ENCODE measurements at regions not wholly inside any gene's neighbourhood (a gene's known extent, or its start where the extent isn't known, plus 50 kb on each side); places are given as distances from the start of the nearest gene placed in this dataset.

- TF ChIP-seq CTCF (conservative IDR thresholded peaks at IDR 0.05; ENCODE audit: low read depth, low read length) (no peak), EZH2 (IDR thresholded peaks at IDR 0.05; ENCODE audit: borderline replicate concordance, low read depth, low read length, poor library complexity, severe bottlenecking) (no peak)
- peaks cover 14% of the 10 kb centered on the region for H3K9me3 ChIP-seq (ENCODE audit: low read depth, low read length, poor library complexity, severe bottlenecking)
- no peak for DNase-seq (ENCODE audit: low spot score)
- intact Hi-C loops (cut with micrococcal nuclease; ENCODE audit: unreplicated experiment) = no loop called here
- no peak overlapping the region for H3K4me3 ChIP-seq (ENCODE audit: low read depth, low read length, poor library complexity, severe bottlenecking)
- H3K27me3 ChIP-seq (replicated peaks; ENCODE audit: insufficient read depth, low read depth, low read length, poor library complexity) = no peaks in the 10 kb centered on the region
- no TSS peak for BruUV-seq (replicated peaks)
- no peaks in the 10 kb centered on the region for H3K36me3 ChIP-seq (ENCODE audit: insufficient read depth, low read length, poor library complexity, severe bottlenecking)
- peaks cover 20% of the 10 kb centered on the region for H3K4me1 ChIP-seq (ENCODE audit: insufficient read depth, low read length, poor library complexity, severe bottlenecking)
- H3K27ac ChIP-seq (ENCODE audit: low read depth, low read length, poor library complexity, severe bottlenecking) = no peak overlapping the region
- CTCF ChIA-PET = no interaction called here
- POLR2A ChIA-PET (ENCODE audit: low non-redundant PET) = no interaction called here
These were observed 141.9 kb upstream of the RBMS1 start for GRCh38 chr2:160635488-160635887.

GRCh38 chr2:160639472-160639871 lies 145.9 kb upstream of the RBMS1 start:
- CTCF ChIA-PET = no interaction called here
- TF ChIP-seq CTCF (conservative IDR thresholded peaks at IDR 0.05; ENCODE audit: low read depth, low read length) (no peak), EZH2 (IDR thresholded peaks at IDR 0.05; ENCODE audit: borderline replicate concordance, low read depth, low read length, poor library complexity, severe bottlenecking) (no peak)

GRCh38 chr2:160646684-160647444 lies 153.3 kb upstream of the RBMS1 start:
- DNase-seq (ENCODE audit: low spot score) = no peak
- no TSS peak for BruUV-seq (replicated peaks)
- ChIA-PET CTCF (no interaction called here), POLR2A (ENCODE audit: low non-redundant PET) (interaction anchor here (0.7 kb wide), 1 partner anchor 45 kb away, joined by 3 read pairs; no protein-coding TSS in a partner anchor)
- Histone ChIP-seq H3K9me3 (ENCODE audit: low read depth, low read length, poor library complexity, severe bottlenecking) (no peaks in the 10 kb centered on the region), H3K36me3 (ENCODE audit: insufficient read depth, low read length, poor library complexity, severe bottlenecking) (no peaks in the 10 kb centered on the region), H3K27me3 (replicated peaks; ENCODE audit: insufficient read depth, low read depth, low read length, poor library complexity) (no peaks in the 10 kb centered on the region), H3K4me1 (ENCODE audit: insufficient read depth, low read length, poor library complexity, severe bottlenecking) (no peaks in the 10 kb centered on the region), H3K27ac (ENCODE audit: low read depth, low read length, poor library complexity, severe bottlenecking) (no peak overlapping the region), H3K4me3 (ENCODE audit: low read depth, low read length, poor library complexity, severe bottlenecking) (no peak overlapping the region)
- intact Hi-C loops (cut with micrococcal nuclease; ENCODE audit: unreplicated experiment) = no loop called here
- TF ChIP-seq EZH2 (IDR thresholded peaks at IDR 0.05; ENCODE audit: borderline replicate concordance, low read depth, low read length, poor library complexity, severe bottlenecking) = no peak
- no peak for TF ChIP-seq CTCF (conservative IDR thresholded peaks at IDR 0.05; ENCODE audit: low read depth, low read length)

More at GRCh38 chr2:160639472-160639871, 145.9 kb upstream of the RBMS1 start:
- Histone ChIP-seq H3K9me3 (ENCODE audit: low read depth, low read length, poor library complexity, severe bottlenecking) (peaks cover 14% of the 10 kb centered on the region), H3K27me3 (replicated peaks; ENCODE audit: insufficient read depth, low read depth, low read length, poor library complexity) (no peaks in the 10 kb centered on the region), H3K4me1 (ENCODE audit: insufficient read depth, low read length, poor library complexity, severe bottlenecking) (no peaks in the 10 kb centered on the region), H3K4me3 (ENCODE audit: low read depth, low read length, poor library complexity, severe bottlenecking) (no peak overlapping the region), H3K27ac (ENCODE audit: low read depth, low read length, poor library complexity, severe bottlenecking) (no peak overlapping the region), H3K36me3 (ENCODE audit: insufficient read depth, low read length, poor library complexity, severe bottlenecking) (no peaks in the 10 kb centered on the region)
- POLR2A ChIA-PET (ENCODE audit: low non-redundant PET) = no interaction called here
- DNase-seq (ENCODE audit: low spot score) = no peak
- intact Hi-C loops (cut with micrococcal nuclease; ENCODE audit: unreplicated experiment) = no loop called here
- no TSS peak for BruUV-seq (replicated peaks)
